ENCODE measurements at regions not wholly inside any gene's neighbourhood (a gene's known extent, or its start where the extent isn't known, plus 50 kb on each side); places are given as distances from the start of the nearest gene placed in this dataset.

DNA sequence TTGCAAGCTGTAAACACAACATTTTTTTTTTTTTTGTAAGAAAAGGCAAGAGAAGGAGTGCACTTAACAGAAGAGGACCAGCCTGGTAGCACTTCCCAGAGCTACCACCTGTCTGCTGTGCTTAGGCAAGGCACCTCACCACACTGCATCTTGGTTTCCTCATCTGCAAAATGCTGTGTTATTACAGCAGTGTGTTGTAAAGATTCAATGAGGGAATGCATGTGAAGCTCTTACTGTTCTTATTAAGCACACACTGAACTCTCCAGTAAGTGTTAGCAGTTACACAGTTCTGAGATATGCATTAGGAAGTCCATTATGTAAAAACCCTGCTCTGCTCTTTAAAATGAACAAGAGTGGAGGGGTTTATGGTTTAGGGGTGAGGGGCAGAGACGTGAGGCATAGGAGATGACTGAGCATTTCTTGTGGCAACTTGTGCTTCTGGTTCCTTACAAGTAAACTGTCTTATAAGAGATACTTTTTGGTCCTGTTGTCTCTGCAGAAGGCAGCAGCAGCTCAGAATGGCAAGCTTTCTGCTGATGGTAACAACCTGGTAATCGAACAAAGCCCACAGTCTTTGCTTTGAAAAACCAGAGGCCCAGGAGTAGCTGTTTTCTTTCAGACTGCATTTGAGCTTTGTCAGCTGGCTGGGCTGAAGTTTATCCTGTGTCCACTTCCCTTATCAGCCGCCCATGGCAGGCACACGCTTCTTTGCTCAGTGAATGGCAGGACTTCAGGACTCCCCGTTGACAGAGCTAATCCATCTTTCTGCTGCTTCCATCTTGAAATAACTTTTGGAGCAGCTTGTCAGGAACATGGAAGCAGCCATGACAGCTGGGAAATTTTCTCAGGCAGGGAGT lies 98.8 kb upstream of the BMPER start:
- Mint-ChIP-seq H3K27me3 (no peaks in the 10 kb centered on the region), H3K36me3 (ENCODE audit: insufficient read depth) (no peaks in the 10 kb centered on the region), H3K4me3 (no peak overlapping the region), H3K4me1 (no peaks in the 10 kb centered on the region), H3K9me3 (peaks cover under 1% of the 10 kb centered on the region), H3K27ac (ENCODE audit: low read depth) (no peak overlapping the region)
- ATAC-seq (replicated peaks; ENCODE audit: extremely low read depth, poor library complexity, severe bottlenecking) = no peak
- no peak for DNase-seq (ENCODE audit: low spot score in 2 of 2)

DNA sequence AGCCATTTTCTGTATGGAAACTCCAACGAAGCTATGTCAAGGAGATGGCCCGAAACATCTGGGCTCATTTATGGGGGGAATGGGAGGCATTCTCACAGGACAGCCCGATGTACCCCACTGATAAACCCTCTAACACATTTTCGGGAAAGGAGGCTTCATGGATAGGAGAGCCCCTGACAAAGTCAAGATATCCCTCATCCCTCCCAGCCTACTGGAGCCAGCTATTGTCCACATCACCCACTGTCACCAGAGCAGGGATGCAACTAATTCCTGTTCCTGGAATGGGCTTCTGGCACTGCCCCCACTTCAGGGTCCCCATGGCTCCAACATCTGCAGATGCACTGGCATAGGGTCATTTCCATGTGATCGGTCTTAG lies 98.2 kb upstream of the BMPER start:
- Mint-ChIP-seq H3K9me3 (no peaks in the 10 kb centered on the region), H3K4me3 (no peak overlapping the region), H3K27me3 (no peaks in the 10 kb centered on the region), H3K36me3 (ENCODE audit: insufficient read depth) (no peaks in the 10 kb centered on the region), H3K27ac (ENCODE audit: low read depth) (no peak overlapping the region), H3K4me1 (no peaks in the 10 kb centered on the region)
- DNase-seq (ENCODE audit: low spot score in 2 of 2) = no peak
- no peak for ATAC-seq (replicated peaks; ENCODE audit: extremely low read depth, poor library complexity, severe bottlenecking)

DNA sequence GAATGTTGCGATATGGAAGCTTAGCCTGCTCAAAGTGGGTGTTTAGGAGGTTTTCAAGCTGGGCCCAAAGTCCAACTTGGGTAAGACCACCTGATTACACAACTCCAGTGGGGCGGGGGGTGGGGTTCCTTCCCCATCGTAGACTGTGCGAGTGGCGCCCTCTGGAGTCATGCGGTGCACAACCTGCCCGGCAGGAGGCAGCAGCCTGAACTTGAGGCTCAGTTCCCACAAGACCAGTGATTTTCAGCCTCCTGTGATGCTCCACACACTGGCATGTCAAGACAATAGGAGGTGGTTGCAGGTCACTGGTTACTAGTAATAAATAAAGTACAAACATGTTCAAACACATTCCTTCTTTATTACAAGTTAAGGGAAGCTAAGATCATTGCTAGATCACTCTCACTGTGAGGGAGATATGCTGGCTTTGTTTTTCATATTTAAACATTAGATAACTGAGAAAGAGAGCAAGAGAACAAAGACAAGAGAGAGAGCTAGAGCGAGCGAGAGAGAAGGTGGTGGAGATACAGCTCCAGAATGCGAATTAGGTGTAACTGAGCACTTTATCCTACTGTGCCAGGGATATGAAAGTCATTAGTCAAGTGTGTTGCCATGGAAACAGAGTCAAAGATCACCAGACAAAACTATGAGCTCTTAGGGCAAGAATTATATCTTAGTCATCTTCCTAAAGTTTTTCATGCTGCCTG lies 97.4 kb upstream of the BMPER start:
- Mint-ChIP-seq H3K27me3 (no peaks in the 10 kb centered on the region), H3K4me1 (no peaks in the 10 kb centered on the region), H3K4me3 (no peak overlapping the region), H3K27ac (ENCODE audit: low read depth) (no peak overlapping the region), H3K9me3 (no peaks in the 10 kb centered on the region), H3K36me3 (ENCODE audit: insufficient read depth) (no peaks in the 10 kb centered on the region)
- no peak for DNase-seq (ENCODE audit: low spot score in 2 of 2)
- ATAC-seq (replicated peaks; ENCODE audit: extremely low read depth, poor library complexity, severe bottlenecking) = no peak

DNA sequence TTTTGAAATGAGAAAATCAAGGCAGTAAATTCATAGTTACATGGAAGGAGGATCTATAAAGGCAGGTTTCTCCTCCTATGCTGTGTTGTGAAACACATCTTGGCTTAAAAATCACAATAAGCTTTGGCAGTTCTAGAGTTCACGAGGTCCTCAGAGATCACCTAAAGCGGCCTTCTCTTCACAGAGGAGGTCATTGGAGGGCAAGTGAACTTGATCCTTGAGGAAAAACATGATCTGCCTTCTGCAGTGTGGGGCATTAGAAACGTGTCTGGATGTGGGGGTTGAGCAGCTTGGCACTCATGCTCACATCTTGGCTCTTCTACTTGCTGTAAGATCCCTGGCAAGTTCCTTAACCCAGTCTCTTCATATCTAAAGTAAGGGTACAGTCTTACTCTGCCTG lies 96.1 kb upstream of the BMPER start:
- Mint-ChIP-seq H3K4me1 (peaks cover 5% of the 10 kb centered on the region), H3K4me3 (no peak overlapping the region), H3K27ac (ENCODE audit: low read depth) (no peak overlapping the region), H3K27me3 (no peaks in the 10 kb centered on the region), H3K9me3 (no peaks in the 10 kb centered on the region), H3K36me3 (ENCODE audit: insufficient read depth) (no peaks in the 10 kb centered on the region)
- no peak for DNase-seq (ENCODE audit: low spot score in 2 of 2)
- ATAC-seq (replicated peaks; ENCODE audit: extremely low read depth, poor library complexity, severe bottlenecking) = no peak

DNA sequence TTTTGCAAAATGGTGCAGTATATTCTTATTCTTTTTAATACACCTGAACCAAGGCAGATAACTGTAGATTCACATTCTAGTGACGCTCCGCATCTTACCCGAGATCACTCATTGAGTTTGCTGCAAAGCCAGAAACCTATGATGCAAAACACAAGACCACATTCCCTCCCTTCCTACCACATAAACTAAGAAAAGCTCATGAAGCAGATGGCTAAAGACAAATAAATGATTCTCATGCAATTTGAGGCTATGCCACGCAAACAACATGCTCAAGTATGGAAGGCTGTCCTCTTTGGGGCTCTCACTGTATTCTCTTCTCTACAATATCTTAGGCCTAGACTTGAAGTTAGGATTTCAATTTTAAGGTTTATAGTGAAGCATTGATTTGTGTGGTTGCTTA lies 95.0 kb upstream of the BMPER start:
- H3K27me3 Mint-ChIP-seq = no peaks in the 10 kb centered on the region
- DNase-seq (ENCODE audit: low spot score in 2 of 2) (no peak), ATAC-seq (replicated peaks; ENCODE audit: extremely low read depth, poor library complexity, severe bottlenecking) (no peak)
- no peak overlapping the region for H3K4me3 Mint-ChIP-seq
- no peaks in the 10 kb centered on the region for H3K36me3 Mint-ChIP-seq (ENCODE audit: insufficient read depth)
- H3K27ac Mint-ChIP-seq (ENCODE audit: low read depth) = no peak overlapping the region
- peaks cover 13% of the 10 kb centered on the region for H3K4me1 Mint-ChIP-seq
- no peaks in the 10 kb centered on the region for H3K9me3 Mint-ChIP-seq

DNA sequence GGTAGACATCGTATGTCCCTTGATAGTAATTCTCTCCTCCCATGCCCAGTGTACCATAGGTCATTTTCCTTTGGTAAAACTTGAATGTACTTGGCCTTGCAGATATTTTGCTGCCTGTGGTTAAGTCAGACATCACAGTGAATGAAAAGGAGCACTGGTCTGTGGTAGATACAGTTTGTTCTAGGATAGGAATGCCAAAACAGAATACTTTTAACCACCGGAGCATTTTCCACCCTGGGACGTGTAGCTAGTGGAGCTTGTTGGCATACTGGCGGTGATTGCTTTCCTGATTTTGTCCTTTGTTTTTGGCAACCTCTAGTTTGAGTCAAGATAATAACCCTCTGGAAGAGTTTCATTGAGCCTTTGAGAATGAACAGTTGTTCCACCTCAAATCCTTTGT lies 92.0 kb upstream of the BMPER start:
- ATAC-seq (replicated peaks; ENCODE audit: extremely low read depth, poor library complexity, severe bottlenecking) = no peak
- no peak overlapping the region for H3K27ac Mint-ChIP-seq (ENCODE audit: low read depth)
- H3K4me3 Mint-ChIP-seq = no peak overlapping the region
- H3K36me3 Mint-ChIP-seq (ENCODE audit: insufficient read depth) = no peaks in the 10 kb centered on the region
- H3K27me3 Mint-ChIP-seq = no peaks in the 10 kb centered on the region
- no peaks in the 10 kb centered on the region for H3K9me3 Mint-ChIP-seq
- DNase-seq (ENCODE audit: low spot score in 2 of 2) = no peak
- peaks cover 13% of the 10 kb centered on the region for H3K4me1 Mint-ChIP-seq

DNA sequence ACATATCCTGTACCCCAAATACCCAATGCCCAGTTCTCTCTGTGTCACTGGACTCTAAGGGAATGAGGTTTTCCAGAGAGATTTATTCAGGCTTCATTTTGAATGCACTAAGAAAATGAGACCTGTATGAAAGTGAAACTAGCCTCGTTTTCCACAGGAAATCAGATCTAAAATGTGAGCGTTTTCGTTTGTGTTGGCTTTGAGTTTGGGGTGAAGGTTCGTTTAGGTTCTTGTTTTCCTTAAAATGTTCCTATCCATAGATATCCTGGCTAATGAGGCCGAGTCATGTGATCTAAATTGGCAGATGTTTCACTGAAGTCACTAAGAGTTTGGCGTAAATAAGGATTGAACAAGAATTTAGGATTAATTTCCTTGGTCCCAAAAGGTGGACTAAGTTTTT lies 90.9 kb upstream of the BMPER start:
- Mint-ChIP-seq H3K4me3 (peak overlapping the region; percentile 25), H3K4me1 (peaks cover 13% of the 10 kb centered on the region), H3K36me3 (ENCODE audit: insufficient read depth) (no peaks in the 10 kb centered on the region), H3K27ac (ENCODE audit: low read depth) (no peak overlapping the region), H3K27me3 (no peaks in the 10 kb centered on the region), H3K9me3 (no peaks in the 10 kb centered on the region)
- DNase-seq (ENCODE audit: low spot score in 2 of 2) = no peak
- ATAC-seq (replicated peaks; ENCODE audit: extremely low read depth, poor library complexity, severe bottlenecking) = no peak

DNA sequence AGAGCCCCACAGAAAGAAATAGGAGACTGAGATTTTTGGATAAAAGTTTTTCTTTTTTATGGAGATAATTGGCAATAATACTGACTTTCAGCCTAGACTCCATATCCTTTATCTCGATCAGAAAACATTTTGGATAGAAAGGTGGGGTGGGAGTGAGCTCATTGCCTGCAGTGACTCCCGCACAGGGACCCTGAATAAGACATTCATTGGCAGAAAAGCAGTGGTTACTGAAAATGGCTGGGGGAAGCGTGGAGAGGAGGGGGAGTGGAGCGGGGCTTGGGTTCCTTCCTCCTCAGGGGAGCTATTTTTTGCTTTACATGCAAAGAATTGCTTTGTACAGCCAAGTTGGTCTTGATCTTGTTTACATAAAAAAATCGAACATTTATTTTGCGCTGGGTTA lies 90.4 kb upstream of the BMPER start:
- peaks cover 13% of the 10 kb centered on the region for H3K4me1 Mint-ChIP-seq
- DNase-seq (ENCODE audit: low spot score in 2 of 2) (no peak), ATAC-seq (replicated peaks; ENCODE audit: extremely low read depth, poor library complexity, severe bottlenecking) (no peak)
- no peak overlapping the region for H3K4me3 Mint-ChIP-seq
- no peak overlapping the region for H3K27ac Mint-ChIP-seq (ENCODE audit: low read depth)
- H3K27me3 Mint-ChIP-seq = no peaks in the 10 kb centered on the region
- no peaks in the 10 kb centered on the region for H3K36me3 Mint-ChIP-seq (ENCODE audit: insufficient read depth)
- H3K9me3 Mint-ChIP-seq = no peaks in the 10 kb centered on the region

DNA sequence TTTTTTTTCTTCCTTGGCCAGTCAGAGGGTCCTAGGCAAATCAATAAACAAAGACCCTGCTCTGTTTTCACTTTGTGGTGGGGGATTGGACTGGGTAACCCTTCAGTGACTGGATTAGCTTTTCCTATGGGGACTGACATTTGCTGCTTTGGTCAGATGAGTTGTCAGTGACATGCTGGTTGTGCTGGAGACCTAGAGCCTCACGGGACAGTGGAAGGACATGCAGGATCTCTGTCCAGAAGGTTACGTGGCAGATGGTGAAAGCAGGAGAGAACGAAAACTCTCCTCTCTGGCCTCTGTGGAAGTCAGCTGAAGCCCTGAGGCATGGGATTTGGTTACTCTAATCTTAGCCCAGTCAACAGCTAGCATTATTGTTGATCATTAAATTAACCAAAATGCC lies 90.0 kb upstream of the BMPER start:
- Mint-ChIP-seq H3K4me3 (no peak overlapping the region), H3K27me3 (no peaks in the 10 kb centered on the region), H3K9me3 (no peaks in the 10 kb centered on the region), H3K27ac (ENCODE audit: low read depth) (no peak overlapping the region), H3K36me3 (ENCODE audit: insufficient read depth) (no peaks in the 10 kb centered on the region), H3K4me1 (peaks cover 13% of the 10 kb centered on the region)
- DNase-seq (ENCODE audit: low spot score in 2 of 2) (no peak), ATAC-seq (replicated peaks; ENCODE audit: extremely low read depth, poor library complexity, severe bottlenecking) (no peak)

DNA sequence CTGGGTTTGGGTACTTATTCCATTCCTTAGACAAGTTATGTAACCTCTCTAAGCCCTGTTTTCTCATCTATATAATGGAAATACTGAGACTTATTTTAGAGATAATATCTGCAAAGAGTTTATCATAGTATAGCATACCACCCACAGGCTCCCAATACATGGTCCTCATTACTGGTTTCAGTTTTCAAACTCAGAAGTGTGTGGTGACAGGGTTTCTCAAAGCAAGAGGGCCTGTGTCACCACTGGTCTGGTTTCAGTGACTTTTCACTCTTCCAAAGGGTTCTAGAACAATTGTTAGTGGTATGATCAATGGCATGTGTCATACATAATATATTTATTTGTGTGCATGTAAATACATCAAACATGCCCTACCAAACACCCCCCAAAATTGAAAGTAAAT lies 89.2 kb upstream of the BMPER start:
- Mint-ChIP-seq H3K36me3 (ENCODE audit: insufficient read depth) (no peaks in the 10 kb centered on the region), H3K27me3 (no peaks in the 10 kb centered on the region), H3K9me3 (no peaks in the 10 kb centered on the region), H3K27ac (ENCODE audit: low read depth) (no peak overlapping the region), H3K4me3 (no peak overlapping the region), H3K4me1 (peaks cover 13% of the 10 kb centered on the region)
- DNase-seq (ENCODE audit: low spot score in 2 of 2) = no peak
- ATAC-seq (replicated peaks; ENCODE audit: extremely low read depth, poor library complexity, severe bottlenecking) = no peak

DNA sequence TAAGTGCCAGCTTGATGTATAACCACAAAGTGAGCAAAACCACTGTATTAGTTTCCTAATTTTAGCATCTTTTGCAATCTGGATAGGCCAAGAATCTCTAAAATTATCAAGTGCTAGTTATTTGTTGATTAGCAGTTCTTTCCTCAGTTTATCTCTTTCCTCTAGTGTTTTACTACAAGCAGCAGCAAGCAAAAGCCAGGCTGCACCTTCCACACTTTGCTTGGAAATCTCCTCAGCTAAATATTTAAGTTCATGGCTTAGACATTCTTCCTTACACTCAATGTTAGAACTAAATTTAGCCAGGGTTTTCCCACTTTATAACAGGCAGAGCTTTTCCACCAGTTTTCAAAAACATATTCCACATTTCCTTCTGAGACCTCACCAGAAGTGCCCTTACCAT lies 85.7 kb upstream of the BMPER start:
- Mint-ChIP-seq H3K4me3 (no peak overlapping the region), H3K36me3 (ENCODE audit: insufficient read depth) (no peaks in the 10 kb centered on the region), H3K27ac (ENCODE audit: low read depth) (no peak overlapping the region), H3K4me1 (peaks cover 5% of the 10 kb centered on the region), H3K27me3 (no peaks in the 10 kb centered on the region), H3K9me3 (no peaks in the 10 kb centered on the region)
- ATAC-seq (replicated peaks; ENCODE audit: extremely low read depth, poor library complexity, severe bottlenecking) (no peak), DNase-seq (ENCODE audit: low spot score in 2 of 2) (no peak)

DNA sequence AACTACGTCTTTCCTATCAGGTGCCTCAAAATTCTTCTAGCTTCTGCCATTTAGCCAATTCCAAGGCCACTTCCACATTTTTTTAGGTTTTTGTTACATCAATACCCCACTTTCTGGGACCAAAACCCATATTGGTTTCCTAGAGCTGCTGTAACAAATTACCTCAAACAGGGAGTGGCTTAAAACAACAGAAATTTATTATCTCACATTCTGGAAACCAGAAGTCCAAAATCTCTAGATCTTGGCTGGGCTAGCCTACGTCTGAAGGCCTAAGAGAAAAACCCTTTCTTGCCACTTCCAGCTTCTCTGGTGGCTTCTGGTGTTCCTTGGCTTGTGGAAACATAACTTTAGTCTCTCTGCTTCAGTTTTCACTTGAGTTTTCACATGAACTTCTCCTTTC lies 85.1 kb upstream of the BMPER start:
- H3K27ac Mint-ChIP-seq (ENCODE audit: low read depth) = no peak overlapping the region
- no peaks in the 10 kb centered on the region for H3K27me3 Mint-ChIP-seq
- no peak for DNase-seq (ENCODE audit: low spot score in 2 of 2)
- no peaks in the 10 kb centered on the region for H3K36me3 Mint-ChIP-seq (ENCODE audit: insufficient read depth)
- no peaks in the 10 kb centered on the region for H3K9me3 Mint-ChIP-seq
- no peak overlapping the region for H3K4me3 Mint-ChIP-seq
- ATAC-seq (replicated peaks; ENCODE audit: extremely low read depth, poor library complexity, severe bottlenecking) = no peak
- H3K4me1 Mint-ChIP-seq = no peaks in the 10 kb centered on the region

DNA sequence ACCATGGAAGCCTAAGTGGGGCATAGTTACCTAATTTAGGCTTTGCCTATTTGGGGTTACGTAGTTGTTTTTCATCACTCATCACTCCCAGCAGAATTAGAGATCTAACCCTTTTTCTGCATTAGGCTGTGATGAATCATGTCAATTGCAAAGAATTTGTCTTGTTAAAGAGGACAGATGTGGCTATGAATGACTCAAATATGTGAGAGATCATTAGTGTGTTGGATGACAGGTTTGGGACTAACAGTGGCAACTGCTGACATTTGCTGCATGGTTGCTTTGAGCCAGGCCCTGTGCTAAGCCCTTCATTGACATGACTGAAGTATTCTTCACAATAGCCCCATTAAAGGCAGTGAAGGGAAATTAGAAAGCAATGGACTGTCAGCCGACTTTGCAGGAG lies 83.4 kb upstream of the BMPER start:
- H3K27me3 Mint-ChIP-seq = no peaks in the 10 kb centered on the region
- H3K36me3 Mint-ChIP-seq (ENCODE audit: insufficient read depth) = no peaks in the 10 kb centered on the region
- H3K9me3 Mint-ChIP-seq = no peaks in the 10 kb centered on the region
- no peaks in the 10 kb centered on the region for H3K4me1 Mint-ChIP-seq
- ATAC-seq (replicated peaks; ENCODE audit: extremely low read depth, poor library complexity, severe bottlenecking) (no peak), DNase-seq (ENCODE audit: low spot score in 2 of 2) (no peak)
- no peak overlapping the region for H3K27ac Mint-ChIP-seq (ENCODE audit: low read depth)
- no peak overlapping the region for H3K4me3 Mint-ChIP-seq

Data from central memory CD8-positive, alpha-beta T cell (primary cell).